CD4-positive, alpha-beta memory T cell (primary cell): ENCODE measurements at regions not wholly inside any gene's neighbourhood (a gene's known extent, or its start where the extent isn't known, plus 50 kb on each side); places are given as distances from the start of the nearest gene placed in this dataset.

Source experiments
- CTCF ChIA-PET: fragments of 350-600 bp; sonication (Branson Sonifier 250); formaldehyde crosslinking; loops from one replicate; lab custom pipeline; 2021; ENCODE audit warnings: inconsistent platforms; ENCODE audit not compliant: partially characterized antibody; lab: Charles Lee
- POLR2A ChIA-PET: fragments of 350-600 bp; sonication (Branson Sonifier 250); formaldehyde crosslinking; loops from one replicate; lab custom pipeline; 2021; ENCODE audit not compliant: partially characterized antibody; lab: Charles Lee
- DNase-seq, 5 donors: peaks; one replicate each; pipeline versions ENCODE4 v3.0.0 to v3.0.0-alpha.2; 2020 to 2022; ENCODE audit warnings: mixed read lengths in 1 of 5
- H3K27ac ChIP-seq: one replicate; pipeline ENCODE4 v1.7.0; 2013; ENCODE audit warnings: low read depth, low read length
- H3K27me3 ChIP-seq: 2 replicates; pipeline ENCODE4 v1.7.0; 2013; ENCODE audit warnings: mild to moderate bottlenecking, low read length, moderate library complexity; ENCODE audit not compliant: insufficient read depth
- H3K36me3 ChIP-seq: 2 replicates; pipeline ENCODE4 v1.7.0; 2013; ENCODE audit warnings: mild to moderate bottlenecking, low read length, moderate library complexity; ENCODE audit not compliant: insufficient read depth
- H3K4me1 ChIP-seq: 2 replicates; pipeline ENCODE4 v1.7.0; 2013; ENCODE audit warnings: mild to moderate bottlenecking, low read length, moderate library complexity; ENCODE audit not compliant: insufficient read depth
- H3K4me3 ChIP-seq, 2 donors: one replicate each; pipeline ENCODE4 v1.7.0; 2013; ENCODE audit warnings: low read length in 2 of 2, mild to moderate bottlenecking in 1 of 2
- H3K9me3 ChIP-seq, 2 donors: one replicate each; pipeline ENCODE4 v1.7.0; 2013; ENCODE audit warnings: low read length in 2 of 2, control low read depth in 1 of 2; ENCODE audit not compliant: control insufficient read depth in 1 of 2
- H3K27ac Mint-ChIP-seq, 7 donors: one replicate each; pipeline ENCODE4 v1.8.0; 2020 to 2021; ENCODE audit warnings: mixed read lengths in 7 of 7, mild to moderate bottlenecking in 6 of 7, inconsistent platforms in 3 of 7, moderate library complexity in 3 of 7
- H3K27me3 Mint-ChIP-seq, 2 donors: one replicate each; pipeline ENCODE4 v1.8.0; 2020 to 2021; ENCODE audit warnings: mixed read lengths in 2 of 2
- H3K36me3 Mint-ChIP-seq, 2 donors: one replicate each; pipeline ENCODE4 v1.8.0; 2020 to 2021; ENCODE audit warnings: mixed read lengths in 2 of 2, inconsistent platforms in 1 of 2, mild to moderate bottlenecking in 1 of 2
- H3K4me1 Mint-ChIP-seq, 4 donors: one replicate each; pipeline ENCODE4 v1.8.0; 2020 to 2021; ENCODE audit warnings: mixed read lengths in 4 of 4, mild to moderate bottlenecking in 1 of 4
- H3K4me3 Mint-ChIP-seq, 8 donors: one replicate each; pipeline ENCODE4 v1.8.0; 2020 to 2021; ENCODE audit warnings: mixed read lengths in 8 of 8, mild to moderate bottlenecking in 7 of 8, moderate library complexity in 6 of 8, inconsistent platforms in 3 of 8
- H3K9me3 Mint-ChIP-seq, 8 donors: one replicate each; pipeline ENCODE4 v1.8.0; 2020 to 2021; ENCODE audit warnings: mixed read lengths in 8 of 8, mild to moderate bottlenecking in 5 of 8, inconsistent platforms in 3 of 8, moderate library complexity in 1 of 8
- intact Hi-C: fragments of 100-400 bp; cut with micrococcal nuclease; formaldehyde crosslinking; loops from one replicate; pipeline ENCODE4 v1.15.1; 2023

GRCh38 chr20:19953606-19954005, 63.6 kb upstream of the NAA20 start:
- Mint-ChIP-seq H3K9me3 (peaks cover 0 to 3% (median 0%) of the 10 kb centered on the region in 8 donors), H3K27ac (no peak overlapping the region), H3K27me3 (no peaks in the 10 kb centered on the region), H3K36me3 (no peaks in the 10 kb centered on the region), H3K4me1 (peaks cover 5 to 10% (median 8%) of the 10 kb centered on the region in 4 donors), H3K4me3 (no peak overlapping the region)
- intact Hi-C loops, result no loop called here
- no peak overlapping the region for H3K4me3 ChIP-seq
- peaks cover 11% of the 10 kb centered on the region for H3K4me1 ChIP-seq
- no peaks in the 10 kb centered on the region for H3K36me3 ChIP-seq
- ChIA-PET POLR2A (no interaction called here), CTCF (interaction anchor here (0.8 kb wide), 1 partner anchor 63 kb away, joined by 3 read pairs; no protein-coding TSS in a partner anchor)
- no peaks in the 10 kb centered on the region for H3K9me3 ChIP-seq
- DNase-seq, result no peak
- H3K27me3 ChIP-seq, result no peaks in the 10 kb centered on the region
- H3K27ac ChIP-seq, result no peak overlapping the region

- H3K27me3 ChIP-seq, result no peaks in the 10 kb centered on the region
- Mint-ChIP-seq H3K27ac (no peak overlapping the region), H3K4me3 (no peak overlapping the region), H3K36me3 (no peaks in the 10 kb centered on the region), H3K27me3 (no peaks in the 10 kb centered on the region), H3K9me3 (peaks cover 0 to 3% (median 0%) of the 10 kb centered on the region in 8 donors), H3K4me1 (peaks cover 4 to 9% (median 7%) of the 10 kb centered on the region in 4 donors)
- no peak overlapping the region for H3K27ac ChIP-seq
- H3K9me3 ChIP-seq, result no peaks in the 10 kb centered on the region
- peaks cover 8% of the 10 kb centered on the region for H3K4me1 ChIP-seq
- intact Hi-C loops, result no loop called here
- no peak for DNase-seq
- ChIA-PET CTCF (no interaction called here), POLR2A (no interaction called here)
- H3K4me3 ChIP-seq, result no peak overlapping the region
- no peaks in the 10 kb centered on the region for H3K36me3 ChIP-seq
Measured at GRCh38 chr20:19956976-19957375, 60.2 kb upstream of the NAA20 start.

DNA sequence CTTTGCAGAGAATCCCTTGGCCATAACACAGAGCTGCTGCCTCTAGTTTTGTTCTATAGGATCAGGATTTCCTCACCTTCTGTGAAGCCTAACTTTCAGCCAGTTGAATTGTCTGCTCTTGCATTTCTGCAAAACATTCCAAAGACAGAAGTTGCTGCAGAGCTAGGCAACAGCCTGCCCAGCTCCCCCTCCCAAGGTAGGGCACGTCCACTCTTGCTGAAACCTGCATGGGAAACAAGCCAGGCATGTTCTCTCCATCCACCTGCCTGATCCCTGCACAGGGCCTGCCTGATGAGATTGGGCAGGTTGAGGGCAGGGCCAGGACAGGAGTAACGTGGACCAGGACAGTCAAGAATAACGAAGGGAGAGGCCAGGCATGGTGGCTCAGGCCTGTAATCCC, 58.9 kb upstream of the NAA20 start:
- ChIA-PET CTCF (no interaction called here), POLR2A (no interaction called here)
- H3K9me3 Mint-ChIP-seq, result peaks cover 0 to 3% (median 0%) of the 10 kb centered on the region in 8 donors
- H3K27ac Mint-ChIP-seq, result peak overlapping the region in 1 of 7 donors; percentile 55
- no peak for DNase-seq
- H3K4me1 Mint-ChIP-seq, result no peaks in the 10 kb centered on the region
- H3K4me3 Mint-ChIP-seq, result no peak overlapping the region
- H3K4me3 ChIP-seq, result no peak overlapping the region
- no peaks in the 10 kb centered on the region for H3K27me3 ChIP-seq
- H3K36me3 ChIP-seq, result no peaks in the 10 kb centered on the region
- H3K9me3 ChIP-seq, result no peaks in the 10 kb centered on the region
- H3K27ac ChIP-seq, result no peak overlapping the region
- H3K27me3 Mint-ChIP-seq, result no peaks in the 10 kb centered on the region
- no peaks in the 10 kb centered on the region for H3K4me1 ChIP-seq
- intact Hi-C loops, result no loop called here
- no peaks in the 10 kb centered on the region for H3K36me3 Mint-ChIP-seq

- Histone ChIP-seq H3K36me3 (no peaks in the 10 kb centered on the region), H3K27ac (no peak overlapping the region), H3K27me3 (no peaks in the 10 kb centered on the region), H3K4me3 (no peak overlapping the region), H3K9me3 (no peaks in the 10 kb centered on the region), H3K4me1 (no peaks in the 10 kb centered on the region)
- DNase-seq, result no peak
- ChIA-PET CTCF (no interaction called here), POLR2A (no interaction called here)
- Mint-ChIP-seq H3K4me1 (no peaks in the 10 kb centered on the region), H3K27ac (no peak overlapping the region), H3K36me3 (no peaks in the 10 kb centered on the region), H3K9me3 (peaks cover 0 to 3% (median 0%) of the 10 kb centered on the region in 8 donors), H3K4me3 (no peak overlapping the region), H3K27me3 (no peaks in the 10 kb centered on the region)
- intact Hi-C loops, result no loop called here
Measured at GRCh38 chr20:19958928-19959327, 58.2 kb upstream of the NAA20 start.

DNA sequence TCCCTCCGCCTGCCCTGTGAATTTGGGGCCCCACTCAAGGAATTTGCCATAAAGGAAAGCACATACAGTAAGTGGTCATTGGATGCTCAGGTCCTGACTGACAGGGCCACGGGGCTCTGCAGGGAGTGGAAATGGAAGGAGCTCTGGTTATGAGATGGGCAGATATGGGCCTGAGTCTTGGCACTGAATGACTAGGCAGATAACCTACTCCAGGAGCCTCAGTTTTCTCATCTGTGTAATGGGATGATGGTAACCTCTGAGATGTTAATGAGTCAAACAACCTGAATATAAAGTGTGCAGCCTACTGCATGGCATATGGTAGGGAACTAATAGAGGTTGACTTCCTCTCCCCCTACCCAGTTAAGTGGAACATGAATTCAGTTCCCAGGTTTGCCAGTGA, 56.4 kb upstream of the NAA20 start:
- DNase-seq, result no peak
- ChIA-PET POLR2A (no interaction called here), CTCF (no interaction called here)
- intact Hi-C loops, result no loop called here
- Mint-ChIP-seq H3K27ac (no peak overlapping the region), H3K4me1 (no peaks in the 10 kb centered on the region), H3K9me3 (no peaks in the 10 kb centered on the region), H3K4me3 (no peak overlapping the region), H3K27me3 (no peaks in the 10 kb centered on the region), H3K36me3 (no peaks in the 10 kb centered on the region)
- Histone ChIP-seq H3K27me3 (no peaks in the 10 kb centered on the region), H3K4me1 (no peaks in the 10 kb centered on the region), H3K36me3 (no peaks in the 10 kb centered on the region), H3K27ac (no peak overlapping the region), H3K9me3 (no peaks in the 10 kb centered on the region), H3K4me3 (no peak overlapping the region)

GRCh38 chr20:19961293-19961692, 55.9 kb upstream of the NAA20 start:
- no peaks in the 10 kb centered on the region for H3K27me3 Mint-ChIP-seq
- no peak overlapping the region for H3K27ac Mint-ChIP-seq
- H3K4me3 Mint-ChIP-seq, result no peak overlapping the region
- H3K9me3 Mint-ChIP-seq, result no peaks in the 10 kb centered on the region
- H3K36me3 ChIP-seq, result no peaks in the 10 kb centered on the region
- ChIA-PET POLR2A (no interaction called here), CTCF (no interaction called here)
- DNase-seq, result no peak
- no peaks in the 10 kb centered on the region for H3K9me3 ChIP-seq
- H3K4me1 Mint-ChIP-seq, result no peaks in the 10 kb centered on the region
- no peaks in the 10 kb centered on the region for H3K27me3 ChIP-seq
- no peaks in the 10 kb centered on the region for H3K36me3 Mint-ChIP-seq
- no peak overlapping the region for H3K4me3 ChIP-seq
- H3K4me1 ChIP-seq, result no peaks in the 10 kb centered on the region
- H3K27ac ChIP-seq, result no peak overlapping the region
- intact Hi-C loops, result no loop called here

DNA sequence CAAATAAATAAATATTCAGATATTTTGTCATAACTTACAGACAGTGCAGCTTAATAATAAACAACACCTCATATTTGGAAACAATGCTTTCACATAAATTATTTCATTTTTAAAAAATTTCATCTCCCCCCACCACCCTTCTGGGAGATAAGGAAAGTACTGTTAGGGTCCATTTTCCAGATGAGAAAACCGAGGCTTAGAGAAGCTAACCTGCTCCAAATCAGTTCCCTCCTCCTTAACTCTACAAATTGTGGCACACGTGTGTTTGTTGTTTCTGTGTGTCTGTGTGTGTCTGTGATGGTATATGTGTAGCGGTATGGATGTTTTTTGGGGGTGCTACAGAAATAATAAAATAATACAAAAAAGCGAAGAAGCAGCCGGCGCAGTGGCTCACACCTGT, 54.2 kb upstream of the NAA20 start:
- H3K4me3 Mint-ChIP-seq, result no peak overlapping the region
- no peak for DNase-seq
- Histone ChIP-seq H3K36me3 (no peaks in the 10 kb centered on the region), H3K4me1 (peaks cover 13% of the 10 kb centered on the region), H3K27ac (no peak overlapping the region), H3K4me3 (no peak overlapping the region), H3K9me3 (no peaks in the 10 kb centered on the region), H3K27me3 (no peaks in the 10 kb centered on the region)
- H3K4me1 Mint-ChIP-seq, result peaks cover 2 to 15% (median 8%) of the 10 kb centered on the region in 4 donors
- H3K36me3 Mint-ChIP-seq, result no peaks in the 10 kb centered on the region
- CTCF ChIA-PET, result no interaction called here
- H3K27me3 Mint-ChIP-seq, result no peaks in the 10 kb centered on the region
- H3K27ac Mint-ChIP-seq, result no peak overlapping the region
- intact Hi-C loops, result no loop called here
- POLR2A ChIA-PET, result no interaction called here
- no peaks in the 10 kb centered on the region for H3K9me3 Mint-ChIP-seq
